C4-2B (cell line): ENCODE measurements at regions not wholly inside any gene's neighbourhood (a gene's known extent, or its start where the extent isn't known, plus 50 kb on each side); places are given as distances from the start of the nearest gene placed in this dataset.
A peak's percentile ranks its signal among the peaks of the same experiment; 100 is the strongest.

Experiments
- H3K27ac ChIP-seq: fragments of 450-650 bp; 2 replicates; pipeline ENCODE4 v1.5.1; 2017
- ZFX ChIP-seq: fragments of 450-650 bp; IDR thresholded peaks from 2 replicates; pipeline ENCODE4 v1.6.1; 2017
- TF ChIP-seq, protein P1 (sequence below): fragments of 450-650 bp; conservative IDR thresholded peaks from 2 replicates; pipeline ENCODE4 v1.5.1; 2017; ENCODE audit warnings: mild to moderate bottlenecking

DNA sequence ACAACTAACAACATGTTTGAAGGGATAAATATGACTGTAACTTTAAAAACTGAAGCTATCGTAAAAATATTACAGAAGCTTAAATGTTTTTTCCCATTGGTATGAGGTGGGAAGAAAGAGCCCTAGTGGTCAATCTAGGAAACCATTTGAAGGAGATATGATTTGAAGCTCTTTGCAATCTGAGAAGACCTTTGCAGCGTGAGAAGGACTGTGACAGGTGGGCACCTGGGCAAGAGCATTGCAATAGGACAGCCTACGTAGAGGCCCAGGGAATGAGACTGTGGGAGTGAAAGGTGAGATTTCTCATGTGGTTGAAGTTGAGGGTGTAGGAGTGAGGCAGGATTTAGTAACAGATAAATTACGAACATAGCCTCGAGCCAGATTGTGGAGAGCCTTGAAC, 108.0 kb upstream of the PDE7B start:
- no peak for TF ChIP-seq ZFX
- TF ChIP-seq, protein P1, sequence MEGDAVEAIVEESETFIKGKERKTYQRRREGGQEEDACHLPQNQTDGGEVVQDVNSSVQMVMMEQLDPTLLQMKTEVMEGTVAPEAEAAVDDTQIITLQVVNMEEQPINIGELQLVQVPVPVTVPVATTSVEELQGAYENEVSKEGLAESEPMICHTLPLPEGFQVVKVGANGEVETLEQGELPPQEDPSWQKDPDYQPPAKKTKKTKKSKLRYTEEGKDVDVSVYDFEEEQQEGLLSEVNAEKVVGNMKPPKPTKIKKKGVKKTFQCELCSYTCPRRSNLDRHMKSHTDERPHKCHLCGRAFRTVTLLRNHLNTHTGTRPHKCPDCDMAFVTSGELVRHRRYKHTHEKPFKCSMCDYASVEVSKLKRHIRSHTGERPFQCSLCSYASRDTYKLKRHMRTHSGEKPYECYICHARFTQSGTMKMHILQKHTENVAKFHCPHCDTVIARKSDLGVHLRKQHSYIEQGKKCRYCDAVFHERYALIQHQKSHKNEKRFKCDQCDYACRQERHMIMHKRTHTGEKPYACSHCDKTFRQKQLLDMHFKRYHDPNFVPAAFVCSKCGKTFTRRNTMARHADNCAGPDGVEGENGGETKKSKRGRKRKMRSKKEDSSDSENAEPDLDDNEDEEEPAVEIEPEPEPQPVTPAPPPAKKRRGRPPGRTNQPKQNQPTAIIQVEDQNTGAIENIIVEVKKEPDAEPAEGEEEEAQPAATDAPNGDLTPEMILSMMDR: peak; percentile 22; the same call in 1 of the 2 replicates
- no peak overlapping the region for H3K27ac ChIP-seq

DNA sequence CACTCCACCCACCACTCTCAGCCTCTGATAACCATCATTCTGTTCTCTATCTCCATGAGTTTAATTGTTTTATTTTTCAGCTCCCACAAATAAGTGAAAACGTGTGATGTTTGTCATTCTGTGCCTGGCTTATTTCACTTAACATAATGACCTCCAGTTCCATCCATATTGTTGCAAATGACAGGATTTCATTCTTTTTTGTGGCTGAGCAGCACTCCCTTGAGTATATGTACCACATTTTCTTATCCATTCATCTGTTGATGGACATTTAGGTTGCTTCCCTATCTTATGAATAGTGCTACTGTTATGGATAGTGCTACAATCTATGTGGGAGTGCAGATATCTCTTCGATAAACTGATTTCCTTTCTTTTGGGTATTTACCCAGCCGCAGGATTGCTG, 103.3 kb upstream of the PDE7B start:
- no peak overlapping the region for H3K27ac ChIP-seq
- TF ChIP-seq, protein P1: no peak
- no peak for TF ChIP-seq ZFX

DNA sequence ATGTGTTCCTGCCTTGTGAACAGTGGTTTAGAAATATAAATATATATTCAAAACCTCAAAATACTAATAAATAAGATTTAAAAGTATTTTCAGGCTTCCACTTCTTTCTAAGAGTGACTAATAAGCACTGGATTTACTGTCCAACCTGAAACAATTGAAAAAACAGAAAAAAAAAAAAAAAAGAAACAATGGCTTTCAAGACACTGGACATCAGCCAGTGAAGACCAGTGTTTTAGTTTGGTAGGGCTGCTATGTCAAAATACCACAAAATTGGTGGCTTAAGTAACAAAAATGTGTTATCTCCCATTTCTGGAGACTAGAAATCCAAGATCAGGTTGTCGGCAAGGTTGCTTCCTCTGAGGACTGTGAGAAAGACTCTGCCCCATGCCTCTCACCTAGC, 101.4 kb upstream of the PDE7B start:
- H3K27ac ChIP-seq: no peak overlapping the region
- TF ChIP-seq ZFX: no peak
- TF ChIP-seq, protein P1: no peak

DNA sequence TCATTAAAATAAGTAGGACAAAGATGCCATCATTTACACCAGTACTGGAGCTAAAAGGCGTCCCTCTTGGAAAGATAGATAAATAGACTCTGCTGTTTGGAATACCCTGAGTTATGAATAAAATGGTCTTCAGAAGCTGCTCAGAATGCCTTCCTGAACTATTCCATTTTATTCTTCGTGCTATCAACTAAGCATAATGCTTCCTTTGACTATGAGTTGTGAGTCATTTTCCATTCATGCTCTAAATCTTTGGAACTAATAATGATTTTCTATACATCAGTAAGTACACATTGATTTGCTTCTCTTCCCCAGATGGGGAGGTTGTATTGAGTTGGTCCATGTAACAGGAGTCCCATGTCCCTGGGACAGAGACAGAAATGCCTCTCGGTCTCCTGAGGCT, 98.3 kb upstream of the PDE7B start:
- no peak for TF ChIP-seq ZFX
- TF ChIP-seq, protein P1: no peak
- H3K27ac ChIP-seq: no peak overlapping the region

DNA sequence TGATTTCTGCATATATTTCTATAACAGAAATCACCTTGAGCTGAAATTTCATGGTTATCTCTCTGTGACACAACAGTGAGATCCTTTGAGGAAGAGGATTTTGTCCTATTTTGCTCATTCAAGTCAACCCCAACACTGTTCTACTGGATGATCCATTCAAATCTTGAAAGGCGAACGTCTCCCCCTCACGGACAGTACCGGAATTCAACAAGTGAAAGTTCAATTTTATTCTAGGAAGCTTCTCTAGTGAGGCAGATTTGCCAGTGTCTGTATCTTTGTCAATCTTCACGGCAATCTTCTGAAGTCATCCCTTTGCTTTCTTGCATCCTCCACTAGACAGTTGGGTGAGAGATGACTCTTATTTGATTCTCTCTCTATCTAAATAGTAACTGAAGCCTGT, 91.7 kb upstream of the PDE7B start:
- H3K27ac ChIP-seq: no peak overlapping the region
- TF ChIP-seq, protein P1: peak; percentile 37
- no peak for TF ChIP-seq ZFX

DNA sequence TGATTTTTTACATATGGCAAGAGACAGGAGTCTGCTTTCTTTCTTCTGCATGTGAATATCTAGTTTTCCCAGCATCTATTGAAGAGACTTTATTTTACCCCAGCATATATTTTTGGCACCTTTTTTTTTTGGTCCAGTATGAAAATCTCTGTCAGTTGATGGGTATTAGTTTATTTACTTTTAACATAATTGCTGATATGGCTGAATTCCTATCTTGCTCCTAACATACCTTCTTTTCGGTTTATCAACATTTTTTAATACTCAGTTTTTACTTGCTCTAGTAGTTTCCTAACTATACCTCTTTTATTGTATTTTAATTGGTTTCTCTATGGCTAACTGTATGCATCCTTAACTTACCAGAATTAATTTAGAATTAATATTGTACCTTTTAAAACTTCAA, 77.5 kb upstream of the PDE7B start:
- H3K27ac ChIP-seq: no peak overlapping the region
- no peak for TF ChIP-seq ZFX
- TF ChIP-seq, protein P1: no peak

DNA sequence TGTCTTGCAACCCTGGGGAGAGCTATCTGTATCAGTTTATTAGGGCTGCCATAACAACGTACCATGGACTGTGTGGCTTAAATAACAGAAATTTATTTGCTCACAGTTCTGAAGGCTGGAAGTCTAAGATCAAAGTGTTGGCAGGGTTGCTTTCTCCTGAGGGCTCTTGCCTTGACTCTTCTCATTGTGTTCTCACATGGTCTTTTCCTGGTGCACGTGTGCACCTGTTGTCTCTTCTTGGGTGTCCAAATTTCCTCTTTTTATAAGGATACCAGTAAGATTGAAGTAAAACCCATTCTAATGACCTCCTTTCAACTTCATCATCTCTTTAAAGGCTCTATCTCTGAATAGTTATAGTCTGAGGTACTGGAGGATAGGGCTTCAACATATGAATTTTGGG, 72.3 kb upstream of the PDE7B start:
- no peak for TF ChIP-seq ZFX
- TF ChIP-seq, protein P1: no peak

More for the DNA sequence above, 72.3 kb upstream of the PDE7B start:
- no peak overlapping the region for H3K27ac ChIP-seq
